SK-N-SH treated with all-trans-retinoic acid at 6 μM for 48 hours (cell line): ENCODE measurements at regions not wholly inside any gene's neighbourhood (a gene's known extent, or its start where the extent isn't known, plus 50 kb on each side); places are given as distances from the start of the nearest gene placed in this dataset.

Experiments
- ATAC-seq: fragments of 200-7000 bp; cut with Tn5 transposase; 3 replicates; pipeline ENCODE4 v1.9.1; 2020; ENCODE audit warnings: mild to moderate bottlenecking, moderate library complexity
- ARNTL ChIP-seq: fragments of 450-650 bp; formaldehyde crosslinking; IDR thresholded peaks from 2 replicates; pipeline ENCODE4 v1.5.0; 2020; ENCODE audit warnings: low read depth, mild to moderate bottlenecking, moderate library complexity, borderline replicate concordance
- BACH2 ChIP-seq: fragments of 250-450 bp; sonication (Bioruptor Pico); IDR thresholded peaks from 2 replicates; pipeline ENCODE4 v1.9.0; 2021; ENCODE audit warnings: mild to moderate bottlenecking, borderline replicate concordance
- CSDC2 ChIP-seq: fragments of 250-450 bp; sonication (Bioruptor Pico); IDR thresholded peaks from 2 replicates; pipeline ENCODE4 v1.5.0; 2020; ENCODE audit warnings: mild to moderate bottlenecking, moderate library complexity
- CSRNP3 ChIP-seq: fragments of 250-450 bp; sonication (Bioruptor Pico); IDR thresholded peaks from 2 replicates; pipeline ENCODE4 v1.5.1; 2021; ENCODE audit warnings: mild to moderate bottlenecking, moderate library complexity
- ESRRG ChIP-seq: fragments of 250-450 bp; sonication (Bioruptor Pico); IDR thresholded peaks from 2 replicates; pipeline ENCODE4 v1.6.1; 2021; ENCODE audit warnings: mild to moderate bottlenecking
- GLIS3 ChIP-seq: fragments of 250-450 bp; sonication (Bioruptor Pico); IDR thresholded peaks from 2 replicates; pipeline ENCODE4 v1.5.0; 2020; ENCODE audit warnings: mild to moderate bottlenecking, moderate library complexity
- ISL1 ChIP-seq: fragments of 250-450 bp; sonication (Bioruptor Pico); IDR thresholded peaks from 2 replicates; pipeline ENCODE4 v2.1.2; 2022; ENCODE audit warnings: mild to moderate bottlenecking, moderate library complexity
- OSR1 ChIP-seq: fragments of 250-450 bp; sonication (Bioruptor Pico); IDR thresholded peaks from 2 replicates; pipeline ENCODE4 v1.8.0; 2022; ENCODE audit warnings: moderate library complexity, mild to moderate bottlenecking, inconsistent platforms
- POU6F1 ChIP-seq: fragments of 250-450 bp; sonication (Bioruptor Pico); IDR thresholded peaks from 2 replicates; pipeline ENCODE4 v1.8.0; 2021; ENCODE audit warnings: low read depth, mild to moderate bottlenecking, moderate library complexity, borderline replicate concordance
- PPARA ChIP-seq: fragments of 250-450 bp; sonication (Bioruptor Pico); IDR thresholded peaks from 2 replicates; pipeline ENCODE4 v1.5.0; 2020; ENCODE audit warnings: mild to moderate bottlenecking, borderline replicate concordance
- RARB ChIP-seq: fragments of 250-450 bp; sonication (Bioruptor Pico); IDR thresholded peaks from 2 replicates; pipeline ENCODE4 v1.8.0; 2021; ENCODE audit warnings: mild to moderate bottlenecking, moderate library complexity
- SNAI2 ChIP-seq: fragments of 250-450 bp; sonication (Bioruptor Pico); IDR thresholded peaks from 2 replicates; pipeline ENCODE4 v1.5.0; 2020; ENCODE audit warnings: mild to moderate bottlenecking, moderate library complexity
- TCF4 ChIP-seq: fragments of 250-450 bp; sonication (Bioruptor Pico); IDR thresholded peaks from 2 replicates; pipeline ENCODE4 v1.8.0; 2021; ENCODE audit warnings: mild to moderate bottlenecking, moderate library complexity, borderline replicate concordance
- TOX ChIP-seq: fragments of 250-450 bp; sonication (Bioruptor Pico); IDR thresholded peaks from 2 replicates; pipeline ENCODE4 v1.8.0; 2021; ENCODE audit warnings: mild to moderate bottlenecking, moderate library complexity, borderline replicate concordance
- ZC3H10 ChIP-seq: fragments of 250-450 bp; sonication (Bioruptor Pico); IDR thresholded peaks from 2 replicates; pipeline ENCODE4 v1.5.1; 2021; ENCODE audit warnings: mild to moderate bottlenecking, moderate library complexity
- ZFP3 ChIP-seq: fragments of 250-450 bp; sonication (Bioruptor Pico); IDR thresholded peaks from 2 replicates; pipeline ENCODE4 v1.5.0; 2020; ENCODE audit warnings: mild to moderate bottlenecking, moderate library complexity
- ZFP30 ChIP-seq: fragments of 450-650 bp; formaldehyde crosslinking; IDR thresholded peaks from 2 replicates; pipeline ENCODE4 v1.5.0; 2022; ENCODE audit warnings: mild to moderate bottlenecking, moderate library complexity
- ZNF565 ChIP-seq: fragments of 450-650 bp; formaldehyde crosslinking; conservative IDR thresholded peaks from 2 replicates; pipeline ENCODE4 v1.5.0; 2020; ENCODE audit warnings: low read depth, mild to moderate bottlenecking, moderate library complexity
- ZNF70 ChIP-seq: fragments of 450-650 bp; formaldehyde crosslinking; IDR thresholded peaks from 2 replicates; pipeline ENCODE4 v1.5.0; 2020; ENCODE audit warnings: mild to moderate bottlenecking, moderate library complexity
- TF ChIP-seq, protein P1 (sequence below): fragments of 250-450 bp; sonication (Bioruptor Pico); IDR thresholded peaks from 2 replicates; pipeline ENCODE4 v1.8.0; 2020; ENCODE audit warnings: mild to moderate bottlenecking, moderate library complexity, borderline replicate concordance
- TF ChIP-seq, protein P2 (sequence below): fragments of 250-450 bp; sonication (Bioruptor Pico); IDR thresholded peaks from 2 replicates; pipeline ENCODE4 v1.5.0; 2020; ENCODE audit warnings: mild to moderate bottlenecking, moderate library complexity
- TF ChIP-seq, protein P3 (sequence below): fragments of 250-450 bp; sonication (Bioruptor Pico); IDR thresholded peaks from 2 replicates; pipeline ENCODE4 v1.5.1; 2020; ENCODE audit warnings: low read depth, mild to moderate bottlenecking, moderate library complexity

DNA sequence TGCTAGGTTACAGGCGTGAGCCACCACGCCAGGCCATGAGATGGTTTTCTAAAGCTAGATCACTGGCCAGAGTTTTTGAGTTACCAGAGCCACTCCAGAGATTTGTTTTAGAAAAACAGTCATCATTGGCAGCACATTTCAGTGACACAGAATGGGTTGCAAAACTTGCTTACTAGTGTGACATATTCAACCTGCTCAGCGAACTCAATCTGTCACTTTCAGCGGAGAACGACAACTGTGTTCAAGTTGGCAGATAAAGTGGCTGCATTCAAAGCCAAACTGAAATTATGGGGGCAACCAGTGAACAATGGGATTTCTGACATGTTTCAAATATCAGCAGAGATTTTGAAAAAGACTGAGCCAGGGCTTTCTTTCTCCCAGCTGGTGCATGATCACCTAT lies 456.3 kb upstream of the ISX start:
- TF ChIP-seq, protein P1, sequence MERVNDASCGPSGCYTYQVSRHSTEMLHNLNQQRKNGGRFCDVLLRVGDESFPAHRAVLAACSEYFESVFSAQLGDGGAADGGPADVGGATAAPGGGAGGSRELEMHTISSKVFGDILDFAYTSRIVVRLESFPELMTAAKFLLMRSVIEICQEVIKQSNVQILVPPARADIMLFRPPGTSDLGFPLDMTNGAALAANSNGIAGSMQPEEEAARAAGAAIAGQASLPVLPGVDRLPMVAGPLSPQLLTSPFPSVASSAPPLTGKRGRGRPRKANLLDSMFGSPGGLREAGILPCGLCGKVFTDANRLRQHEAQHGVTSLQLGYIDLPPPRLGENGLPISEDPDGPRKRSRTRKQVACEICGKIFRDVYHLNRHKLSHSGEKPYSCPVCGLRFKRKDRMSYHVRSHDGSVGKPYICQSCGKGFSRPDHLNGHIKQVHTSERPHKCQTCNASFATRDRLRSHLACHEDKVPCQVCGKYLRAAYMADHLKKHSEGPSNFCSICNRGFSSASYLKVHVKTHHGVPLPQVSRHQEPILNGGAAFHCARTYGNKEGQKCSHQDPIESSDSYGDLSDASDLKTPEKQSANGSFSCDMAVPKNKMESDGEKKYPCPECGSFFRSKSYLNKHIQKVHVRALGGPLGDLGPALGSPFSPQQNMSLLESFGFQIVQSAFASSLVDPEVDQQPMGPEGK (CRISPR knock-in tag) = no peak
- TF ChIP-seq TCF4 (CRISPR knock-in tag) (no peak), CSDC2 (no peak), ZNF70 (CRISPR knock-in tag) (no peak), TOX (CRISPR knock-in tag) (no peak), BACH2 (no peak), ZFP30 (CRISPR knock-in tag) (no peak), CSRNP3 (CRISPR knock-in tag) (no peak), OSR1 (CRISPR knock-in tag) (no peak), GLIS3 (no peak), PPARA (CRISPR knock-in tag) (no peak)
- TF ChIP-seq, protein P2, sequence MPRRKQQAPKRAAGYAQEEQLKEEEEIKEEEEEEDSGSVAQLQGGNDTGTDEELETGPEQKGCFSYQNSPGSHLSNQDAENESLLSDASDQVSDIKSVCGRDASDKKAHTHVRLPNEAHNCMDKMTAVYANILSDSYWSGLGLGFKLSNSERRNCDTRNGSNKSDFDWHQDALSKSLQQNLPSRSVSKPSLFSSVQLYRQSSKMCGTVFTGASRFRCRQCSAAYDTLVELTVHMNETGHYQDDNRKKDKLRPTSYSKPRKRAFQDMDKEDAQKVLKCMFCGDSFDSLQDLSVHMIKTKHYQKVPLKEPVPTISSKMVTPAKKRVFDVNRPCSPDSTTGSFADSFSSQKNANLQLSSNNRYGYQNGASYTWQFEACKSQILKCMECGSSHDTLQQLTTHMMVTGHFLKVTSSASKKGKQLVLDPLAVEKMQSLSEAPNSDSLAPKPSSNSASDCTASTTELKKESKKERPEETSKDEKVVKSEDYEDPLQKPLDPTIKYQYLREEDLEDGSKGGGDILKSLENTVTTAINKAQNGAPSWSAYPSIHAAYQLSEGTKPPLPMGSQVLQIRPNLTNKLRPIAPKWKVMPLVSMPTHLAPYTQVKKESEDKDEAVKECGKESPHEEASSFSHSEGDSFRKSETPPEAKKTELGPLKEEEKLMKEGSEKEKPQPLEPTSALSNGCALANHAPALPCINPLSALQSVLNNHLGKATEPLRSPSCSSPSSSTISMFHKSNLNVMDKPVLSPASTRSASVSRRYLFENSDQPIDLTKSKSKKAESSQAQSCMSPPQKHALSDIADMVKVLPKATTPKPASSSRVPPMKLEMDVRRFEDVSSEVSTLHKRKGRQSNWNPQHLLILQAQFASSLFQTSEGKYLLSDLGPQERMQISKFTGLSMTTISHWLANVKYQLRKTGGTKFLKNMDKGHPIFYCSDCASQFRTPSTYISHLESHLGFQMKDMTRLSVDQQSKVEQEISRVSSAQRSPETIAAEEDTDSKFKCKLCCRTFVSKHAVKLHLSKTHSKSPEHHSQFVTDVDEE = no peak

DNA sequence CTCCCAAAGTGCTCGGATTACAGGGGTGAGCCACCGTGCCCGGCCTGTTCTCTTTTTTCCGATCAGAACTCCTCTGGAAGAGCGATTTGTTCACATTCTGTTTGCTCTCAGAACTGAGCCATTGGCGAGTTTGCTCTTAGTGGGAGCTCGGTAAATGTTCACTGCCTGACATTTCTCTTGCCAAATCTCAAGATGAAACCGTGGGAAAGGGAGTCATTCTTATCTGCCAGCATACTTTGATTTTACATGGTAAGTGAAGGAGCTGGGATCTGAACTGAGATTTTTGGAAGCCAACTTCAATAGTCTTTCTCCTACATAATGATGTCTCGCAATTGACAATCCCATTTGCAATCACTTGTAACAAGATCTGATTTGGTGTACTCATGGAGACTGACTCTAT lies 445.8 kb upstream of the ISX start:
- no peak for ATAC-seq
- TF ChIP-seq SNAI2 (CRISPR knock-in tag) = no peak
- TF ChIP-seq OSR1 (CRISPR knock-in tag) = no peak
- TF ChIP-seq ZNF565 = no peak
- TF ChIP-seq BACH2 = no peak
- TF ChIP-seq ESRRG (CRISPR knock-in tag) = no peak
- no peak for TF ChIP-seq TCF4 (CRISPR knock-in tag)

More for the DNA sequence above, 456.3 kb upstream of the ISX start:
- no peak for ATAC-seq

GRCh38 chr22:34620832-34621231 lies 445.1 kb upstream of the ISX start:
- TF ChIP-seq GLIS3 (no peak), ISL1 (CRISPR knock-in tag) (no peak), RARB (no peak), ZFP3 (no peak), TCF4 (CRISPR knock-in tag) (no peak), PPARA (CRISPR knock-in tag) (no peak), ARNTL (no peak), OSR1 (CRISPR knock-in tag) (no peak), ZC3H10 (CRISPR knock-in tag) (no peak), POU6F1 (no peak), ZNF70 (CRISPR knock-in tag) (no peak), ESRRG (CRISPR knock-in tag) (no peak), ZFP30 (CRISPR knock-in tag) (no peak), TOX (CRISPR knock-in tag) (no peak)
- TF ChIP-seq, protein P1 (CRISPR knock-in tag) = no peak
- TF ChIP-seq, protein P3, sequence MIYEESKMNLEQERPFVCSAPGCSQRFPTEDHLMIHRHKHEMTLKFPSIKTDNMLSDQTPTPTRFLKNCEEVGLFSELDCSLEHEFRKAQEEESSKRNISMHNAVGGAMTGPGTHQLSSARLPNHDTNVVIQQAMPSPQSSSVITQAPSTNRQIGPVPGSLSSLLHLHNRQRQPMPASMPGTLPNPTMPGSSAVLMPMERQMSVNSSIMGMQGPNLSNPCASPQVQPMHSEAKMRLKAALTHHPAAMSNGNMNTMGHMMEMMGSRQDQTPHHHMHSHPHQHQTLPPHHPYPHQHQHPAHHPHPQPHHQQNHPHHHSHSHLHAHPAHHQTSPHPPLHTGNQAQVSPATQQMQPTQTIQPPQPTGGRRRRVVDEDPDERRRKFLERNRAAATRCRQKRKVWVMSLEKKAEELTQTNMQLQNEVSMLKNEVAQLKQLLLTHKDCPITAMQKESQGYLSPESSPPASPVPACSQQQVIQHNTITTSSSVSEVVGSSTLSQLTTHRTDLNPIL (CRISPR knock-in tag) = no peak
- ATAC-seq = no peak
